Stimulated activated CD8-positive, alpha-beta memory T cell treated with anti-CD3 and anti-CD28 coated beads, Interleukin-15, amount 100 ng/mL, for 4 hours (primary cell): ENCODE measurements at regions not wholly inside any gene's neighbourhood (a gene's known extent, or its start where the extent isn't known, plus 50 kb on each side); places are given as distances from the start of the nearest gene placed in this dataset.
"Not testable (repeated sequence)": the region's sequence is repeated elsewhere in the genome, so short reads cannot be mapped to it uniquely, and the experiment has no call there.

Source experiments
- DNase-seq, 2 donors: peaks; one replicate each; pipeline ENCODE4 v3.0.0-alpha.2; 2020; ENCODE audit warnings: low read depth in 2 of 2

- not testable (repeated sequence) for DNase-seq
Measured at GRCh38 chr4:77366876-77367275, 209.9 kb downstream of the CCNG2 start.

GRCh38 chr4:77367638-77368037, 210.6 kb downstream of the CCNG2 start:
- DNase-seq: no peak

- DNase-seq: no peak
Measured at GRCh38 chr4:77372375-77372774, 215.4 kb downstream of the CCNG2 start.

- no peak for DNase-seq
Measured at GRCh38 chr4:77375866-77376607, 219.0 kb downstream of the CCNG2 start.

GRCh38 chr4:77376788-77377460, 219.9 kb downstream of the CCNG2 start:
- DNase-seq: no peak

DNA sequence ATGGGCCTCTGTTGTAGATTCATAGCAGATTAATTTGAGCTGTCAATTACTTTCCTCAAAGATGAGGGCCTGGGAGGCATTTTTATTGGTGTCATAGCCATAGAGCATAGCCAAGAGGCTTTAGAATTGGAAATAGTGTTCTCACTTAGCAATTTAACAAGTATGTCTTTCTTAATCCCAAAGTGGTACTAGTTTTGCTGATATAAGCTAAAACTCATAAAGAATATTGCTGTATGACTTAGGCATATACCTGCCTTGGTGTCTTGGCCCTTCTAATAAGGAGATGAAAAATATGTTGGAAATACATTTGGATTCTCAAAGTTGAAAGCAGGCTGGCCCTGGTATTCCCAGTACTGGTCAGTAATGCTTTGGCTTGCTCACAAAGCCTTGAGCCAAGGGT, 221.5 kb upstream of the CXCL13 start:
- no peak for DNase-seq

DNA sequence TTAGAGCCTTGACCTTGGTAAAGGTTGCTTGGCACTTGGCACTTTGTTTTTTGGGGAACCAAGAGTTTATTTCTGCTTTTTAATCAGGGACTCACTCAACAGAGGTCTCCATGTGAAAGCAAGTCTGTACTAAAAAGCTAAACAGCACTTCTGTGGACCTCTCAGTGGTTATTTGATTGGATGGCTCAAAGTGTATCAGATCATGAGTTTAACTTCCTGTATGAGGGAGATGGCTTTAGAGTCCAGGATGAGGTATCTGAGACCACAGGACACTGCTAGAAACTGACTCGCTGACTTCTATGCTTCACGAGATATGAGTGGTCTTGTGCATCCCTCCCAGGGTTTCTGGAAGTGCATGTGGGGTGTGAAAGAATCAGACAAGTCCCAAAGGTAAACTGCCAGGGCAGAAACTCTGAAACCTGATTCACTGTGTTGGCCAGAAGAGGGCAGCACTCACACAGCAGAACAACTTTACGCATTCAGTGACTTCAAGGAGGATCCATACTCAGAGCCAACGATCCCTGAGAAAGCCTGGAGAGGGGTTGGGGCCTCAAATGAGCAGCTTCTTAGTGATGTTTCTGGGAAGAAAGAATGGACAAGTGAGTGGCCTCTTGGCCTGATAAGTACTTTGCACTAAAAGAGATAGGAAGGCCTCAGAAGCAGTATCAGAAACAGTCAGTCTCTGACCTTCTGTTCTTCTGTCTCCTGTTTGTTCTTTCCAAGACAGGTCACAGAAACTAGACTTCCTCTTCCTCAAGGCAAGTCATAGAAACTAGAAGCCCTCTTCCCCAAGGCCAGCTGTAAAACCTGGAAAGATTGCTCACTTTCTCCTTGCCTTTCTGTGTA, 220.3 kb upstream of the CXCL13 start:
- no peak for DNase-seq

- no peak for DNase-seq
Measured at GRCh38 chr4:77393996-77394395, 211.6 kb upstream of the CXCL13 start.

DNA sequence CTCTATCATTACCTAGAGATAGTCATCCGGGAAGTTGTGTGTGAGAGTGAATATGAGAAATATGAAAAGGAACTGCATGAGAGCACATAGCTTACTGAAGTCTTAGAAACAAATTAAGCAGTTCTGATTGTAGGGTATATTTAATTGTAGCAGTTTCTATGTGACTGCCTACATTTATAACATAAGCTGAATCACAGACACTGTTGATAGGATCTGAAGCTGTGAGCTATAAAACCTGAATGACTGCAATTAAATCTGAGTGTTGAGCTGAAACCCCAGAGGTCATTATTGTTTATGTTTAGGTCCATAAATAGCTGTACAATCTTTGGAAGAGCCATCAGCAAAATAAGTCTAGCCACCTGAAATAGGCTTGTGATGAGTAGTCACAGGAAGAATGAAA, 210.1 kb upstream of the CXCL13 start:
- DNase-seq: no peak

DNA sequence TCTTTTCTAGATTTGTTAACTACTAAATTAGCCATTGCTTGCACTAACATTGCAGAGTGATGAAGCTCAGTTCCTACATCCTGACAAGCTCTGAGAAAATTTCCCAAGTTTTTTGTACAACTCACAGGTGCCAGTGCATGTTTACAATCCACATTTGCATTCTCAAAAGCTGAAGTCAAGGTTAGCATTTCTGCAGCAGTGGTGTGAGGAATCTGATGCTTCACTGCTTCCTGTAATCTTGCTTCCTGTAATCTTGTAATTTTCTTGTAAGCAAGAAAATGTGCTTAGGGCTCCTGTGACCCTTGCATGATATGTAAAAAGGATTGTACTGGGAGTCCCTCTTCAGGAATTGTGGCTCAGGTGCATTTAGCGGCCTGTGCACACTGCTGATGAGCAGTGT, 207.4 kb upstream of the CXCL13 start:
- DNase-seq: no peak

DNA sequence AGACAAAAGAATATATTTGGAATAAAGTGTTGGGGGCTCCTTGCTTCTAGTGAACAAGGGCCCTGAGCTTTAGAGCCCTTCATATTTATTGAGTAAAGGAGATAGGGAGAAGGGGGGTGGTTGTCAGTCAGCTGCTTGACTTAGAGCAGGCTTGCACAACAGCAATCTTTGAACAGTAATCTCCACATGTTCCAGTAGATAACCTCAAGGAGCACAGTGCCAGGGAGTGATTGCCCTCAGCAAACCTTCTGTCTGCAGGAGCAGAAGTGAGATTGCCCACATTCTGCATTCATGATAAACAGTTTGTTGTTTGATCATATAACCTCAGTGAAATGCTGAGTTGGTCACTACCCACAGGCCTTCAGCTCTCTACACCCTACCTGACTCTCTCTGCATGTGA, 205.8 kb upstream of the CXCL13 start:
- DNase-seq: no peak

GRCh38 chr4:77413766-77414165, 191.9 kb upstream of the CXCL13 start:
- no peak for DNase-seq

DNA sequence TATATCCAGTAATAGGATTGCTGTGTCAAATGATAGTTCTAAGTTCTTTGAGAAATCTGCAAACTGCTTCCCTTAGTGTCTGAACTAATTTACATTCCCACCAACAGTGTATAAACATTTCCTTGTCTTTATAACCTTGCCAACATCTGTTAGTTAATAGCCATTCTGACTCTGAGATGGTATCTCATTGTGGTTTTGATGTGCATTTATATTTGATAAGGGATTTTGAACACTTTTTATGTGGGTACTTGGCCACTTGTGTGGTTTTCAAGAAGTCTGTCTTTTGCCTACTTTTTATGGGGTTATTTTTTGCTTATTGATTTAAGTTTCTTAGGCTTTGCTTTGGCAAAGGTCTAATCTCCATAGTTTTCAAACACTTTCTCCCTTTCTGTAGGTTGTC, 189.9 kb upstream of the CXCL13 start:
- no peak for DNase-seq

- DNase-seq: no peak
Measured at GRCh38 chr4:77418333-77418732, 187.3 kb upstream of the CXCL13 start.

GRCh38 chr4:77430847-77431246, 174.8 kb upstream of the CXCL13 start:
- no peak for DNase-seq

GRCh38 chr4:77431546-77431945, 174.1 kb upstream of the CXCL13 start:
- no peak for DNase-seq

GRCh38 chr4:77432717-77433417, 172.8 kb upstream of the CXCL13 start:
- no peak for DNase-seq

GRCh38 chr4:77433418-77433733, 172.2 kb upstream of the CXCL13 start:
- no peak for DNase-seq

DNA sequence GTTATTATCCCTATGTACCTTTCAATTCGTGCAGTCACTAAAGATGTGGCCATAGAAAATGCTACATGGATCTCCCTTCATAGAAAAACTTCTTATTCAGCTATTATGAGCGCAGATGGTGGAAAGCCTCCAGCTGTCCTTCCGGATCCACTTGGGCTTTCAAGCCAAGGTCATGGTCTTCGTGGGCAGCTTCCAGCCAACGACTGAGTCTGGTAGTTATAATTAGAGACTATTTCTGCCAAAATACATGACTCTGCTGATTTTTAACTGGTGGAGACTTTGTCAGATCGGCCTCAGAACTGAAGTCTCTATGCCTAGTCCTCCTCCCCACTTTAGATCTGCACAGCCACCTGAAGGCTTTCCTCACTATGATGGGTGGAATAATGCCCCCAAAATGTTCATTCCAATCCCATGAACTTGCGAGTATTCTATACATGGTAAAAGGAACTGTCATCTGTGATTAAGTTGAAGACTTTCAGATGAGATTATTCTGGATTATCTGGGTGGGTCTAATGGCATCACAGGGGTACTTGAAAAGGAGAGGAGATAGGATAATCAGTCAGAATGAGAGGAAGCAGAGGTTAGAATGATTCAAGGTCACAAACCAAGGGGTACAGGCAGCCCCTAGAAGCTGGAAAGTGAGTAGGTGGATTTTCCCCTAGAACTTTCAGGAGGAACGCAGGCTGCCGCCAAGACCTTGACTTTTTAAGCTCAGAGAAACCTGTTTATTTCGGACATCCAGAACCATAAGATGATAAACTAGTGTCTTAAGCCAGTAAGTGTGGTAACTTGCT, 171.1 kb upstream of the CXCL13 start:
- no peak for DNase-seq

DNA sequence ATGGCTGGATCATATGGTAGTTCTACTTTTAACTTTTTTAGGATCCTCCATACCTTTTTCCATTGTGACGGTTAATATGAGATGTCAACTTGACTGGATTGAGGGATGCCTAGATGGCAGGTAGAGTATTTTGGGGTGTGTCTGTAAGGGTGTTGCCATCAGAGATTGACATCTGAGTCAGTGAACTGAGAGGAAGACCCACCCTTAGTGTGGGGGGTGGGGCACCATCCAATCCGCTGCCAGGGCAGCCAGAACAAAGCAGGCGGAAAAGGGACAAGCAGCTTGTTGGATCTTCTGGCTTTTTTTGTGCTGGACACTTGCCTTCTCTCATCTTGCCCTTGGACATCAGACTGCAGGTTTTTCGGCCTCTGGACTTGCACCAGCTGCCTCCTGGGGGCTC, 168.5 kb upstream of the CXCL13 start:
- no peak for DNase-seq

DNA sequence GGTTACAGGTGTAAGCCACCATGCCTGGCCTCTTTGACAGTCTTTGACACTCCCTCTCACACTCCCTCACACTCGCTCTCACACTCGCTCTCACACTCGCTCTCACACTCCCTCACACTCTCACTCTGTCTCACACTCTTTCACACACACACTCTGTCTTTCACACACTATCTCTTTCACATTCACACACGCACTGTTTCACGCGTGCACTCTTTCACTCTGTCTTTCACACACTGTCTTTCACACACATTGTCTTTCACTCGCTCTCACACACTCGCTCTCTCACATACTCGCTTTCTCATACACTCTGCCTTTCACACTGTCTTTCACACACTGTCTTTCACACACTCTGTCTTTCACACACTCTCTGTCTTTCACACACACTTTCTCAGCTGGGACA, 167.1 kb upstream of the CXCL13 start:
- DNase-seq: no peak
